ENCODE measurements at regions not wholly inside any gene's neighbourhood (a gene's known extent, or its start where the extent isn't known, plus 50 kb on each side); places are given as distances from the start of the nearest gene placed in this dataset.

DNA sequence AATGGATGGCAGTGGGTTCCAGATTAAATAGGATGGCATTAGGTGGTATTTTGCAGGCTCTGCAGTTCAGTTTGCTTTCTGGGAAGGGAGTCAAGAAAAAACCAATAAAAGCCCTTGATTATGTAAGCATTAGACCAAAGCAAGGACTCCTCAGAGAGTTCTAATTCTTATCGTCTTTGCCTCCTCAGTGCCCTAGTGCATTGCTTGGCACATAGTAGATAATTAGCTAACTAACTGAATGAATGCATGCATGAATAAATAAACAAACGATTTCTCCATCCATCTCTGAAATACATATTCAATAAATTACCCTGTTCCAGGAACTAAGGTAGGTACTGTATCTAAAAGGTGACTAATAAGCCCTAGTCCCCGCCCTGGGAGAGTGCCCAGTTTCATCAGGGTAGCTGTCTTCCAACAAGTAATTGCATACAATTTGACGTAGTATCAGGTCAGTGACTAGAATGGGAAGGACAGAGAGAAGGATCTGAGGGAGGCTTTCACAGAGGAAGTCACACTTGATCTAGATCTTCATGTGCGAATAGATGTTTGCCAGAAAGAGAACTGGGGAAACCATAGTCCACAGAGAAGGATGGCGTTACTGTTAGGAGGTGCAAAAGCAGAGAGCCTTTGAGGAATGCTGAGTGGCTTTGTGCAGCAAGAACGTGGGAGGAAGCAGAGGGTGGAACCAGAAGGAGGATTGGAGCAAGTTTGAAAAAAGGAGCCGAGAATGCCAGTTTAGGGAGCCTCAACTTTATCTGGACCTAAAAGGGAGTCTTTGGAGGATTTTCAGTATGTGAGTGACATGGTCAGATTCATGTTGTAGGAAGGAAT is 111.4 kb downstream of the TBX19 start:
- no peak for TF ChIP-seq JUNB (IDR thresholded peaks at IDR 0.05)
- TF ChIP-seq, protein P1, sequence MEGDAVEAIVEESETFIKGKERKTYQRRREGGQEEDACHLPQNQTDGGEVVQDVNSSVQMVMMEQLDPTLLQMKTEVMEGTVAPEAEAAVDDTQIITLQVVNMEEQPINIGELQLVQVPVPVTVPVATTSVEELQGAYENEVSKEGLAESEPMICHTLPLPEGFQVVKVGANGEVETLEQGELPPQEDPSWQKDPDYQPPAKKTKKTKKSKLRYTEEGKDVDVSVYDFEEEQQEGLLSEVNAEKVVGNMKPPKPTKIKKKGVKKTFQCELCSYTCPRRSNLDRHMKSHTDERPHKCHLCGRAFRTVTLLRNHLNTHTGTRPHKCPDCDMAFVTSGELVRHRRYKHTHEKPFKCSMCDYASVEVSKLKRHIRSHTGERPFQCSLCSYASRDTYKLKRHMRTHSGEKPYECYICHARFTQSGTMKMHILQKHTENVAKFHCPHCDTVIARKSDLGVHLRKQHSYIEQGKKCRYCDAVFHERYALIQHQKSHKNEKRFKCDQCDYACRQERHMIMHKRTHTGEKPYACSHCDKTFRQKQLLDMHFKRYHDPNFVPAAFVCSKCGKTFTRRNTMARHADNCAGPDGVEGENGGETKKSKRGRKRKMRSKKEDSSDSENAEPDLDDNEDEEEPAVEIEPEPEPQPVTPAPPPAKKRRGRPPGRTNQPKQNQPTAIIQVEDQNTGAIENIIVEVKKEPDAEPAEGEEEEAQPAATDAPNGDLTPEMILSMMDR (IDR thresholded peaks at IDR 0.05), result no peak
- TF ChIP-seq CEBPB (IDR thresholded peaks at IDR 0.05), result no peak
- TF ChIP-seq JUN (IDR thresholded peaks at IDR 0.05), result no peak
- no peak for TF ChIP-seq ZC3H11A (IDR thresholded peaks at IDR 0.05)
- TF ChIP-seq, protein P2, sequence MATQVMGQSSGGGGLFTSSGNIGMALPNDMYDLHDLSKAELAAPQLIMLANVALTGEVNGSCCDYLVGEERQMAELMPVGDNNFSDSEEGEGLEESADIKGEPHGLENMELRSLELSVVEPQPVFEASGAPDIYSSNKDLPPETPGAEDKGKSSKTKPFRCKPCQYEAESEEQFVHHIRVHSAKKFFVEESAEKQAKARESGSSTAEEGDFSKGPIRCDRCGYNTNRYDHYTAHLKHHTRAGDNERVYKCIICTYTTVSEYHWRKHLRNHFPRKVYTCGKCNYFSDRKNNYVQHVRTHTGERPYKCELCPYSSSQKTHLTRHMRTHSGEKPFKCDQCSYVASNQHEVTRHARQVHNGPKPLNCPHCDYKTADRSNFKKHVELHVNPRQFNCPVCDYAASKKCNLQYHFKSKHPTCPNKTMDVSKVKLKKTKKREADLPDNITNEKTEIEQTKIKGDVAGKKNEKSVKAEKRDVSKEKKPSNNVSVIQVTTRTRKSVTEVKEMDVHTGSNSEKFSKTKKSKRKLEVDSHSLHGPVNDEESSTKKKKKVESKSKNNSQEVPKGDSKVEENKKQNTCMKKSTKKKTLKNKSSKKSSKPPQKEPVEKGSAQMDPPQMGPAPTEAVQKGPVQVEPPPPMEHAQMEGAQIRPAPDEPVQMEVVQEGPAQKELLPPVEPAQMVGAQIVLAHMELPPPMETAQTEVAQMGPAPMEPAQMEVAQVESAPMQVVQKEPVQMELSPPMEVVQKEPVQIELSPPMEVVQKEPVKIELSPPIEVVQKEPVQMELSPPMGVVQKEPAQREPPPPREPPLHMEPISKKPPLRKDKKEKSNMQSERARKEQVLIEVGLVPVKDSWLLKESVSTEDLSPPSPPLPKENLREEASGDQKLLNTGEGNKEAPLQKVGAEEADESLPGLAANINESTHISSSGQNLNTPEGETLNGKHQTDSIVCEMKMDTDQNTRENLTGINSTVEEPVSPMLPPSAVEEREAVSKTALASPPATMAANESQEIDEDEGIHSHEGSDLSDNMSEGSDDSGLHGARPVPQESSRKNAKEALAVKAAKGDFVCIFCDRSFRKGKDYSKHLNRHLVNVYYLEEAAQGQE (IDR thresholded peaks at IDR 0.05), result no peak
- TF ChIP-seq RFX5 (IDR thresholded peaks at IDR 0.05), result no peak
- TF ChIP-seq MAFK (IDR thresholded peaks at IDR 0.05; ENCODE audit: partially characterized antibody), result no peak
- no peak for TF ChIP-seq TP53 (CRISPR knock-in tag; IDR thresholded peaks at IDR 0.05)
- TF ChIP-seq MYC (IDR thresholded peaks at IDR 0.05; ENCODE audit: borderline replicate concordance, low read length), result no peak
